Urothelium cell line (cell line): ENCODE measurements at regions not wholly inside any gene's neighbourhood (a gene's known extent, or its start where the extent isn't known, plus 50 kb on each side); places are given as distances from the start of the nearest gene placed in this dataset.

ENCODE experiments used
- DNase-seq: peaks from one replicate; pipeline ENCODE4 v3.0.0; 2011; ENCODE audit warnings: low spot score, mixed read lengths
- FAIRE-seq: peaks from 2 replicates; lab custom pipeline; 2011; peaks lifted over from hg19 to GRCh38; lab: Jason Lieb, UNC

GRCh38 chr21:22842875-22843274 is 1844.7 kb downstream of the NCAM2 start:
- FAIRE-seq (no peak), DNase-seq (no peak)

- FAIRE-seq (no peak), DNase-seq (peak; percentile 4)
These were observed 1857.4 kb downstream of the NCAM2 start for GRCh38 chr21:22855581-22855980.

- DNase-seq (no peak), FAIRE-seq (no peak)
These were observed 1873.5 kb downstream of the NCAM2 start for GRCh38 chr21:22871692-22872091.

DNA sequence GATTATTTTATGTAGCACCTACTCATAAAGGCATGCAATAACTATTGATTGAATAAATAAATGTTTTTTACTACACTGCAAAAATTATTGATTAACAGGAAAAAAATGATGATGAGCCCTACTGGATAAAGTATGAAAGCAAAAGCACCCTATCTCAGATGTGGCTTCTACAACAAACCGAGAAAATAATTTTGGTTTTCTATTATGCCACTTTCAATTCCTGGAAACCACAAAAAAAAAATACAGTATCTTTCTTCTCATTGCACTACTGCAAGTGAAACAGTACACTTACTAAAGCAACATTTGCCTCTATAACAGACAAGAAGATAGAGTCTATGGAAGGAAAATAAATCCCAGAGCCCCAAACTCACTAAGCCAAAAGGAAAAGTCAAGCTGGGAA is 1882.4 kb downstream of the NCAM2 start:
- FAIRE-seq = no peak
- peak; percentile 16 for DNase-seq

- no peak for DNase-seq
- FAIRE-seq = no peak
These were observed 1882.9 kb downstream of the NCAM2 start for GRCh38 chr21:22881131-22881530.

- FAIRE-seq (no peak), DNase-seq (peak; percentile 9)
These were observed 1886.9 kb downstream of the NCAM2 start for GRCh38 chr21:22885079-22885478.

DNA sequence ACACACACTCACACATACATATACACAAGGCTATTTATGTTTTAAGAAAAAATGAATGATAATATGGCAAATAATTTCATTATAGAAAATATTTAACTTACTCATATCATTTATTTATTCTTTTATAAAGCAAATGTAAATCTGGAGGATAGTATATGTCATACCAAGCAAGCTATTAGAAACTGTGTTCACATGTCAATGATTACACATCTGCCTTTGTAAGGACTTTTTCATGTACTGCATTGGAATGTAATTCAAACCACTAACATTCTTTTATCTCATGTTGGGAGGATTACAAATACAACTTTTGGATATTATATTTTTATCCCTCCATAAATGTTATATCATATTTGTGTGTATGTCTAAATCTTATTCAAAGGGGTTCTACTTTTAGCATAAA is 1887.4 kb downstream of the NCAM2 start:
- FAIRE-seq = no peak
- DNase-seq = no peak

- no peak for DNase-seq
- FAIRE-seq = no peak
These were observed 1891.2 kb downstream of the NCAM2 start for GRCh38 chr21:22889445-22889844.

- DNase-seq = no peak
- FAIRE-seq = no peak
These were observed 1892.4 kb downstream of the NCAM2 start for GRCh38 chr21:22890656-22891055.

- DNase-seq = no peak
- no peak for FAIRE-seq
These were observed 1893.8 kb downstream of the NCAM2 start for GRCh38 chr21:22892028-22892427.

GRCh38 chr21:22892740-22893139 is 1894.5 kb downstream of the NCAM2 start:
- DNase-seq (no peak), FAIRE-seq (no peak)

- no peak for FAIRE-seq
These were observed 1899.9 kb downstream of the NCAM2 start for GRCh38 chr21:22898051-22898665.

DNA sequence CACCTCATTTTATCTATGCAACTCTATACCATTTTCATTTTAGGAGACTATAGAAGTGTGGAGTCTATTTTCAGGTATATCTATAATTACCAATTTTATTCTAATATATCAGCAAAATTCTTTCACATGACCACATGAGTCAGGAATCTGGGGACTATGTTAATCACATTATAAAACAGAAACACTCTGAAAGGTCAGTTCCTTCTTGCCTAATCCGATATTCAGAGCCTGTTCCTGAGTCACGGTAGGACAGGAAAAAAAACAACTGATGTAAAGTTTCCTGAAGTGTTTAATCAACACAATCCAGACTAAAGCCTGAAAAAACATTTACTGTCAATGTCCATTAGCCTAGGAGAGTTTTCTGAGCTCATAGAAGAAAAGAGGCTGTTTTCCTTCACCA is 1902.3 kb downstream of the NCAM2 start:
- DNase-seq = no peak

More at GRCh38 chr21:22898051-22898665, 1899.9 kb downstream of the NCAM2 start:
- no peak for DNase-seq

DNA sequence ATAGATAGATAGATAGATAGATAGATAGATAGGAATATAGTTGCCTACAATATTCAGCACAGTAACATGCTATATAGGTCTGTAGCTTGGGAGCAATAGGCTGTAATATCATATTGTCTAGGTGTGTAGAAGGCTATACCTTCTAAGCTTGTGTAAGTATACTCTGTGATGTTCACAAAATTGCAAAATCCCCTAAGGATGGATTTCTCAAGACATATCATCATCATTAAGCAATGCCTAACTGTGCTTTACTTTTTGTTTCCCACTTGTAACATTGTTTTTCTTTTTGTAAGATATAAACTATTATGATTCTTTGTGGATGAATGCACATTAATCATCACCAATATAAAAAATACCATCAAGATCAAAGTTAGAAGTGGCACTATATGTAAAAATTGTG is 1905.6 kb downstream of the NCAM2 start:
- DNase-seq (no peak), FAIRE-seq (no peak)

More for the DNA sequence above, 1902.3 kb downstream of the NCAM2 start:
- FAIRE-seq = no peak

DNA sequence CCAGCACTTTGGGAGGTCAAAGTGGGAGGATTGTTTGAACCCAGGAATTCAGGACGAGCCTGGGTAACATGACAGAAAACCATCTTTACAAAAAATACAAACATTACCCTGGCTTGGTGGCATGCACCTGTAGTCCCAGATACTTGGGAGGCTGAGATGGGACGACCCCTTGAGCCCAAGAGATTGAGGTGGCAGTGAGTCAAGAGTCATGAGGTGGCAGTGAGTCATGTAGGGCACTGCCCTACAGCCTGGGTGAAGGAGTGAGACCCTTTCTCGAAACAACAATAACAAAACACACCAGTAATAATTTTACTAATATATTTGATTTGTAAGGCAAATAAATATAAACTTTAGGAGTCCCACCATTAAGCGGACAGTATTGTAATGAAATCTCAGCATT is 1906.2 kb downstream of the NCAM2 start:
- DNase-seq (no peak), FAIRE-seq (no peak)

GRCh38 chr21:22925032-22925431 is 1926.8 kb downstream of the NCAM2 start:
- DNase-seq (no peak), FAIRE-seq (no peak)

GRCh38 chr21:22927469-22927868 is 1929.3 kb downstream of the NCAM2 start:
- FAIRE-seq = no peak

DNA sequence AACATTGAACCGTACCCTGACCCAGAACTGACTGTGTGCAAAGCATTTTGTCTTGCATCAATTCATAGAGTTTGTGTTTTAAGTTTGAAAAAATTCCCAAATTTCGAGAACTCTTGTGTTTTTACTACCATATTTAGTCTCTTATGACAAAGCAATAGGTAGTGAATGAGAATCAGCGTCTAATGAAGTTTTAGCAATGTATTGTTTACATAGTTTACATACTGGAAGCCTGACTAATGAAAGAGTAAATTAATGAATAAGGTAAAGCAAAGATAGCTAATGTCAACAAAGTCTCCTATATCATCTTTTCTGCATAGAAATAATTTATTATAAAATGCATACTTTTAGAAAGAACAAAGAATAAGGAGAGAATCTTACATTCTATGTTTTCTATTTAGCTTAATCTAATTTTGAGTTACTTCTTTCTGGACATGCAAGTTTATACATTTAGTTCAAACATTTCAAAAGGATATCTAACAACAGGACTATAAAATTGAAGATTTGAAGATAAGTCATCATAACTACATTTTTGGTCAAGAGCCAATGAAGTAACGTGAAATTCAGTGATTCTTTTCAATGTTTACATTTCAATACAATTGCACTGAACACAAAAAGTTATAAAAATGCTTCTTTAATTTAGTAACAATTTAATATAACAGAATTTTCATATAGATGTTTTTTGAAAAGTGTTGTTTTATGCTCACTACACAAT is 1943.7 kb downstream of the NCAM2 start:
- DNase-seq = no peak
- no peak for FAIRE-seq

More at GRCh38 chr21:22927469-22927868, 1929.3 kb downstream of the NCAM2 start:
- DNase-seq = no peak

GRCh38 chr21:22955559-22955958 is 1957.3 kb downstream of the NCAM2 start:
- DNase-seq (no peak), FAIRE-seq (no peak)

GRCh38 chr21:22961258-22961657 is 1963.0 kb downstream of the NCAM2 start:
- no peak for FAIRE-seq
- no peak for DNase-seq

GRCh38 chr21:22965455-22966135 is 1967.4 kb downstream of the NCAM2 start:
- FAIRE-seq (no peak), DNase-seq (peak; percentile 20)

- DNase-seq (no peak), FAIRE-seq (no peak)
These were observed 1983.6 kb downstream of the NCAM2 start for GRCh38 chr21:22981819-22982218.
